ENCODE measurements at regions not wholly inside any gene's neighbourhood (a gene's known extent, or its start where the extent isn't known, plus 50 kb on each side); places are given as distances from the start of the nearest gene placed in this dataset.

GRCh38 chr4:176425035-176425434, 105.3 kb downstream of the SPCS3 start:
- Histone ChIP-seq H4K5ac (ENCODE audit: insufficient read length, low read depth, low read length) (no peak overlapping the region), H2BK5ac (ENCODE audit: insufficient read length, low read length) (no peak overlapping the region), H3K4me1 (ENCODE audit: insufficient read depth, low read length) (no peaks in the 10 kb centered on the region), H3K56ac (ENCODE audit: insufficient read length, low read depth, low read length) (no peak overlapping the region), H4K8ac (replicated peaks; ENCODE audit: insufficient read length, low read depth, low read length) (no peak overlapping the region), H3K9ac (ENCODE audit: extremely low read depth, insufficient read length, low read length) (no peak overlapping the region), H2AK5ac (ENCODE audit: insufficient read length, low read length) (no peak overlapping the region), H4K20me1 (ENCODE audit: control insufficient read depth, insufficient read depth, insufficient read length) (no peaks in the 10 kb centered on the region), H3K4ac (ENCODE audit: low read depth, low read length) (no peak overlapping the region), H2BK12ac (ENCODE audit: insufficient read length, low read depth, low read length) (no peak overlapping the region), H2BK120ac (ENCODE audit: low read depth, low read length, poor library complexity, severe bottlenecking) (no peak overlapping the region), H3K4me2 (ENCODE audit: insufficient read depth, insufficient read length, low read length) (no peak overlapping the region), H3K79me2 (ENCODE audit: insufficient read depth, low read length) (no peaks in the 10 kb centered on the region), H2BK15ac (ENCODE audit: low read depth, low read length) (no peak overlapping the region), H3K23ac (ENCODE audit: insufficient read length, low read depth, low read length) (no peak overlapping the region), H3K79me1 (ENCODE audit: insufficient read depth, low read depth, low read length, poor library complexity, severe bottlenecking) (no peaks in the 10 kb centered on the region), H2BK20ac (ENCODE audit: low read depth, low read length, poor library complexity, severe bottlenecking) (no peak overlapping the region), H3K23me2 (ENCODE audit: insufficient read length, low read depth, low read length, poor library complexity, severe bottlenecking) (no peaks in the 10 kb centered on the region), H3K14ac (ENCODE audit: insufficient read depth, low read length) (no peak overlapping the region), H3K27me3 (ENCODE audit: insufficient read depth, low read length) (no peaks in the 10 kb centered on the region), H3K18ac (ENCODE audit: insufficient read length, low read depth, low read length) (no peak overlapping the region), H4K91ac (ENCODE audit: insufficient read length, low read depth, low read length) (no peak overlapping the region), H3T11ph (ENCODE audit: low read length) (no peak overlapping the region), H3K27ac (ENCODE audit: insufficient read length, low read depth, low read length) (no peak overlapping the region), H3K9me3 (ENCODE audit: control insufficient read depth, low read depth, low read length) (no peaks in the 10 kb centered on the region), H2AFZ (ENCODE audit: low read length) (no peak overlapping the region)
- H3K36me3 Mint-ChIP-seq (ENCODE audit: insufficient read depth in 1 of 3, low read depth in 3 of 3), result no peaks in the 10 kb centered on the region
- DNase-seq, result no peak
- no peaks in the 10 kb centered on the region for H3K9me3 Mint-ChIP-seq
- TF ChIP-seq CTCF (conservative IDR thresholded peaks at IDR 0.05), result no peak
- no peak overlapping the region for H3K27ac Mint-ChIP-seq
- no peak overlapping the region for H3K4me3 Mint-ChIP-seq
- H3K4me1 Mint-ChIP-seq, result peaks cover 5% of the 10 kb centered on the region in 2 experiments
- no CpG with 5 or more reads among the region's 2 CpGs for WGBS (ENCODE audit: extremely low coverage, insufficient read length, low lambda C conversion rate)
- no peaks in the 10 kb centered on the region for H3K27me3 Mint-ChIP-seq (ENCODE audit: low read depth)
